DND-41 (cell line): ENCODE measurements at regions not wholly inside any gene's neighbourhood (a gene's known extent, or its start where the extent isn't known, plus 50 kb on each side); places are given as distances from the start of the nearest gene placed in this dataset.
"Not testable (repeated sequence)": the region's sequence is repeated elsewhere in the genome, so short reads cannot be mapped to it uniquely, and the experiment has no call there.

ENCODE experiments used
- ATAC-seq: fragments of 200-7000 bp; cut with Tn5 transposase; 3 replicates; pipeline ENCODE4 v1.9.1; 2021; ENCODE audit warnings: low read depth; ENCODE audit not compliant: insufficient read depth
- DNase-seq: peaks from one replicate; pipeline ENCODE4 v3.0.0-alpha.2; 2020
- H2AFZ ChIP-seq: 2 replicates; pipeline ENCODE4 v1.6.0; 2012; ENCODE audit warnings: low read depth, low read length
- H3K27ac ChIP-seq: 2 replicates; pipeline ENCODE4 v1.5.1; 2012; ENCODE audit warnings: low read length, inconsistent platforms
- H3K27me3 ChIP-seq: fragments of 200-600 bp; sonication (generic); 2 replicates; pipeline ENCODE4 v1.6.0; 2012; ENCODE audit warnings: low read length, mild to moderate bottlenecking, inconsistent platforms; ENCODE audit not compliant: insufficient read depth, poor library complexity
- H3K36me3 ChIP-seq: 2 replicates; pipeline ENCODE4 v1.5.1; 2012; ENCODE audit warnings: low read length, inconsistent platforms; ENCODE audit not compliant: insufficient read depth
- H3K4me1 ChIP-seq: 2 replicates; pipeline ENCODE4 v1.5.1; 2012; ENCODE audit warnings: mild to moderate bottlenecking, low read length; ENCODE audit not compliant: insufficient read depth
- H3K4me2 ChIP-seq: 2 replicates; pipeline ENCODE4 v1.6.0; 2012; ENCODE audit warnings: mild to moderate bottlenecking, moderate library complexity, low read length, inconsistent platforms; ENCODE audit not compliant: insufficient read depth
- H3K4me3 ChIP-seq, 2 experiments: fragments of 200-600 bp in 1 of 2; shearing (Covaris generic) in 1 of 2; 2 replicates each; pipeline ENCODE4 v1.5.1; 2012 to 2016; ENCODE audit warnings: inconsistent platforms in 2 of 2, low read length in 2 of 2, mild to moderate bottlenecking in 2 of 2, low read depth in 1 of 2, moderate library complexity in 1 of 2
- H3K79me2 ChIP-seq: 2 replicates; pipeline ENCODE4 v1.6.0; 2012; ENCODE audit warnings: low read length, inconsistent platforms; ENCODE audit not compliant: insufficient read depth
- H3K9ac ChIP-seq: 2 replicates; pipeline ENCODE4 v1.6.0; 2012; ENCODE audit warnings: low read depth, mild to moderate bottlenecking, inconsistent platforms, low read length, moderate library complexity
- H3K9me3 ChIP-seq: 2 replicates; pipeline ENCODE4 v1.5.1; 2012; ENCODE audit warnings: low read length, moderate library complexity, mild to moderate bottlenecking, inconsistent platforms; ENCODE audit not compliant: insufficient read depth, severe bottlenecking
- H4K20me1 ChIP-seq: 2 replicates; pipeline ENCODE4 v1.6.0; 2012; ENCODE audit warnings: low read length; ENCODE audit not compliant: insufficient read depth
- EZH2 ChIP-seq: IDR thresholded peaks from 3 replicates; pipeline ENCODE4 v1.6.1; 2012; ENCODE audit warnings: borderline replicate concordance, low read depth, mild to moderate bottlenecking, moderate library complexity, low read length, inconsistent platforms; ENCODE audit not compliant: severe bottlenecking
- TF ChIP-seq, protein P1 (sequence below): IDR thresholded peaks from 2 replicates; pipeline ENCODE4 v1.5.1; 2012; ENCODE audit warnings: borderline replicate concordance, low read length, moderate library complexity, mild to moderate bottlenecking; ENCODE audit not compliant: poor library complexity, severe bottlenecking; ENCODE audit errors: extremely low read depth

DNA sequence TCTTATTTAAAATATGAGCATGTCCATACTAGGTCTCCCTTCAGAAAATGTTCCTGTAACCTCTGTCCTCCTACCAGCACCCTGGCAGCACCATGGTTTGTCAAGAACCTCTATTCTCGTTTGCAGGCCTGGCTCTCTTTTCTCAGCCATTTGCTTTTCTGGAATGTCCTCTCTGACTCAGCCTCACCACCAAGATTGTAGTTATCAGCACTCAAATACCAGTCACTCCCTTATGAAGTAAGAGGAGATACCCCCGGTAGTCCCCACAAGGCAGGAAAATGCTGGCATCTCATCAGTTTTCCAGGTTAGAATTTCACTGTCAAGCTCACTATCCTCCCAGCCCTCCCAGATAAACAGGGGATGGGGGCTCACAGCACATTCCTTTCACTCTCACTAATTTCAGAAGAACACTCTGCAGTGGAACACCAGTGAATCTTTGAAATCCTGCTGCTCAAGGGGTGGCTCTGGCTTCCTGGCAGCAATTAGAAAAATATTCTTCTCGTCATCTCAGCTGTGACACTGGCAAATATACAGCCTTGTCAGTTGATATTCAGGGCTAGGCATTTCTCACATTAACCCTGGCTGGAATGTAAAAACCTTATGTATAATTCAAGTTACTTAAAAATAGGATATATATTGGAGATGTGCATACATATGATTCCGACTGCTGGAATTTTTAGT, 129.2 kb downstream of the TBX18 start:
- Histone ChIP-seq H3K27me3 (no peaks in the 10 kb centered on the region), H4K20me1 (no peaks in the 10 kb centered on the region), H3K4me3 (no peak overlapping the region), H3K79me2 (no peaks in the 10 kb centered on the region), H3K4me2 (no peak overlapping the region), H2AFZ (no peak overlapping the region), H3K36me3 (no peaks in the 10 kb centered on the region), H3K9me3 (no peaks in the 10 kb centered on the region), H3K9ac (no peak overlapping the region), H3K4me1 (peaks cover 36% of the 10 kb centered on the region), H3K27ac (no peak overlapping the region; the same call in 1 of the 2 replicates)
- no peak for TF ChIP-seq EZH2
- TF ChIP-seq, protein P1, sequence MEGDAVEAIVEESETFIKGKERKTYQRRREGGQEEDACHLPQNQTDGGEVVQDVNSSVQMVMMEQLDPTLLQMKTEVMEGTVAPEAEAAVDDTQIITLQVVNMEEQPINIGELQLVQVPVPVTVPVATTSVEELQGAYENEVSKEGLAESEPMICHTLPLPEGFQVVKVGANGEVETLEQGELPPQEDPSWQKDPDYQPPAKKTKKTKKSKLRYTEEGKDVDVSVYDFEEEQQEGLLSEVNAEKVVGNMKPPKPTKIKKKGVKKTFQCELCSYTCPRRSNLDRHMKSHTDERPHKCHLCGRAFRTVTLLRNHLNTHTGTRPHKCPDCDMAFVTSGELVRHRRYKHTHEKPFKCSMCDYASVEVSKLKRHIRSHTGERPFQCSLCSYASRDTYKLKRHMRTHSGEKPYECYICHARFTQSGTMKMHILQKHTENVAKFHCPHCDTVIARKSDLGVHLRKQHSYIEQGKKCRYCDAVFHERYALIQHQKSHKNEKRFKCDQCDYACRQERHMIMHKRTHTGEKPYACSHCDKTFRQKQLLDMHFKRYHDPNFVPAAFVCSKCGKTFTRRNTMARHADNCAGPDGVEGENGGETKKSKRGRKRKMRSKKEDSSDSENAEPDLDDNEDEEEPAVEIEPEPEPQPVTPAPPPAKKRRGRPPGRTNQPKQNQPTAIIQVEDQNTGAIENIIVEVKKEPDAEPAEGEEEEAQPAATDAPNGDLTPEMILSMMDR: no peak
- ATAC-seq (0 out of 3 replicates have a peak, but pooled peaks have one; percentile 19), DNase-seq (no peak)

DNA sequence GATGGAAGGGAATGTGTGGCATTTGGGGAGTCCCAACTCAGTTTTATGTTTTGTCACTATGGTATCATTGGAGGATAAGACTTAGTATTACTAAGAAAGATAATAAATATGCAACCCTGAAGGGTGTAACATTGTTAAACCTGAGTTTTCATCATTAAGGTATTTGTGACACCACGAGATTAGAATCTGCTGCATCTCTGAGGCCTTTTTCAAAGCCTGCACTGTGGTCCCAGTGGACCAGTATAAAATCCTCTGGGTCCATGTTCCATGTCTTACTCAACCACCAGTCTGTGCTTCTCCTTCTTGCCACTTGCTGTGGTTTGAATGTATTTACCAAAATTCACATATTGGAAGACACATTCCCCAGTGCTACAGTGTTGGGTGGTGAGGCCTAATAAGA, 130.6 kb downstream of the TBX18 start:
- Histone ChIP-seq H3K4me1 (peaks cover 36% of the 10 kb centered on the region), H3K79me2 (no peaks in the 10 kb centered on the region), H3K4me2 (no peak overlapping the region), H3K27me3 (no peaks in the 10 kb centered on the region), H3K9ac (no peak overlapping the region), H4K20me1 (no peaks in the 10 kb centered on the region), H3K27ac (no peak overlapping the region), H3K9me3 (no peaks in the 10 kb centered on the region), H3K36me3 (no peaks in the 10 kb centered on the region), H3K4me3 (no peak overlapping the region), H2AFZ (no peak overlapping the region)
- DNase-seq (no peak), ATAC-seq (0 out of 3 replicates have a peak, but pooled peaks have one; percentile 24)
- TF ChIP-seq EZH2: no peak
- TF ChIP-seq, protein P1: no peak

- DNase-seq, H3K4me1 ChIP-seq, H3K4me3 ChIP-seq, H3K27ac ChIP-seq, H3K9me3 ChIP-seq, H2AFZ ChIP-seq, H3K79me2 ChIP-seq, H3K36me3 ChIP-seq, H4K20me1 ChIP-seq, ATAC-seq, H3K4me2 ChIP-seq, H3K9ac ChIP-seq, H3K27me3 ChIP-seq: not testable (repeated sequence)
Observed at GRCh38 chr6:84626527-84626926, 137.9 kb downstream of the TBX18 start.

- Histone ChIP-seq H3K36me3 (no peaks in the 10 kb centered on the region), H4K20me1 (no peaks in the 10 kb centered on the region), H2AFZ (no peak overlapping the region), H3K79me2 (no peaks in the 10 kb centered on the region), H3K9me3 (no peaks in the 10 kb centered on the region), H3K4me2 (no peak overlapping the region), H3K27me3 (no peaks in the 10 kb centered on the region), H3K9ac (no peak overlapping the region), H3K4me3 (no peak overlapping the region), H3K27ac (no peak overlapping the region), H3K4me1 (no peaks in the 10 kb centered on the region)
- no peak for ATAC-seq
- no peak for TF ChIP-seq EZH2
- TF ChIP-seq, protein P1: no peak
- no peak for DNase-seq
Observed at GRCh38 chr6:84625506-84625905, 138.9 kb downstream of the TBX18 start.
